ENCODE measurements at regions not wholly inside any gene's neighbourhood (a gene's known extent, or its start where the extent isn't known, plus 50 kb on each side); places are given as distances from the start of the nearest gene placed in this dataset.

- TF ChIP-seq CTCF (IDR thresholded peaks at IDR 0.05; ENCODE audit: borderline replicate concordance, extremely low read depth, low read length, poor library complexity, severe bottlenecking) (no peak), EZH2 (IDR thresholded peaks at IDR 0.05; ENCODE audit: borderline replicate concordance, low read depth, low read length, severe bottlenecking) (no peak)
These were observed 170.5 kb upstream of the WSCD1 start for GRCh38 chr17:5899496-5900195.
